ENCODE measurements at regions not wholly inside any gene's neighbourhood (a gene's known extent, or its start where the extent isn't known, plus 50 kb on each side); places are given as distances from the start of the nearest gene placed in this dataset.

DNA sequence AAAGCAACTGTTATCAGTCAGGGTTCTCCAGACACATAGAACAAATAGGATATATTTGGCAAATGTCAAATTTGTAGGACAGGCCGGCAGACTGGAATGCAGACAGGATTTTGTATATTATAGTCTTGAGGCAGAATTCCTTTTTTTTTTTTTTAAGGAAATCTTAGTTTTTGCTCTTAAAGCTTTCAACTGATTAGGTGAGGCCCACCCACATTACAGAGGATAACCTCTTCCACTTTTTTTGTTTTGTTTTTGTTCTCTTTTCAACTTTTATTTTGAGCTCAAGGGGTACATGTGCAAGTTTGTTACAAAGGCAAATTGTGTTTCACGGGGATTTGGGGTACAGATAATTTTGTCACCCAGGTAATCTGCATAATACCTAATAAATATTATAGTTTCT is 350.2 kb upstream of the CHAC2 start:
- Histone ChIP-seq H3K9me3 (ENCODE audit: control insufficient read depth, low read length) (no peaks in the 10 kb centered on the region), H3K27ac (ENCODE audit: low read length) (no peak overlapping the region), H3K4me1 (ENCODE audit: control insufficient read depth, insufficient read depth, low read length) (no peaks in the 10 kb centered on the region), H3K27me3 (ENCODE audit: control insufficient read depth, insufficient read depth) (no peaks in the 10 kb centered on the region), H3K4me3 (ENCODE audit: low read length) (no peak overlapping the region)
- ATAC-seq = no peak
- 92% methylated on average over 2 of the region's 2 CpGs for WGBS
- no peak for DNase-seq
- intact Hi-C loops (cut with DNase I) = no loop called here

DNA sequence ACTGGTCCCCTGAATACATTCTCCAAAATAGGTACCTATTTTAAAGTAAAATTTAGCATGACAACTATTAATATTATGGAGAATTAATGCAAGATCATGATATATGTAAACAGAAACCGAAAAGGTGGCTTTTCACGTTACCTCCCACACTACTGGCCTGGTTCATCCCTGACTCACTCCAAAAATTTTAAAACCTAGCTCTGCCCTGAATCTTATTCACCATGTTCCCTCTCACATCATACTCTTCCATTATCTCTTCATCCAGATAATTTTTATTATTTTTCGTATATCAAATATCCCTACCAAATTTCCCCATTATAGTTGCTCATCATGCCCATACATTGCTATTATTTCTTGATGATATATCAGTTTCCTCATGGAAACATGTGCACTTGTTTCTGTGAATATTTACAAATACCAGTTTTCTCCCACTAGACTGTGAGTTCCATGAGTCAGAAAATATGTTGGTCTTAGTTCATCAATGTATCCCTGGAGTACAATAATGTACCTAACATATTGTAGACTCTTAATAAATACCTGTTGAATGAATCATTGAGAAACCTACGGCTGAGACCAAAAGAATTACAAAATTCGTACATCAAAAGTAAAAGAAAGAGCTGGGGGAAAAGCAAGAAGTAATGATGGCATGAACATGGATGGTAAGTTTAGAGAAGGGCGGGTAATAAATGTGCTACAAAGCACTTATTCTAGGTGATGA is 360.1 kb upstream of the CHAC2 start:
- intact Hi-C loops (cut with DNase I) = no loop called here
- ATAC-seq = no peak
- Histone ChIP-seq H3K4me3 (ENCODE audit: low read length) (no peak overlapping the region), H3K9me3 (ENCODE audit: control insufficient read depth, low read length) (no peaks in the 10 kb centered on the region), H3K27ac (ENCODE audit: low read length) (no peak overlapping the region), H3K27me3 (ENCODE audit: control insufficient read depth, insufficient read depth) (no peaks in the 10 kb centered on the region), H3K4me1 (ENCODE audit: control insufficient read depth, insufficient read depth, low read length) (no peaks in the 10 kb centered on the region)
- no peak for DNase-seq
- WGBS = 92% methylated on average over 6 of the region's 6 CpGs

DNA sequence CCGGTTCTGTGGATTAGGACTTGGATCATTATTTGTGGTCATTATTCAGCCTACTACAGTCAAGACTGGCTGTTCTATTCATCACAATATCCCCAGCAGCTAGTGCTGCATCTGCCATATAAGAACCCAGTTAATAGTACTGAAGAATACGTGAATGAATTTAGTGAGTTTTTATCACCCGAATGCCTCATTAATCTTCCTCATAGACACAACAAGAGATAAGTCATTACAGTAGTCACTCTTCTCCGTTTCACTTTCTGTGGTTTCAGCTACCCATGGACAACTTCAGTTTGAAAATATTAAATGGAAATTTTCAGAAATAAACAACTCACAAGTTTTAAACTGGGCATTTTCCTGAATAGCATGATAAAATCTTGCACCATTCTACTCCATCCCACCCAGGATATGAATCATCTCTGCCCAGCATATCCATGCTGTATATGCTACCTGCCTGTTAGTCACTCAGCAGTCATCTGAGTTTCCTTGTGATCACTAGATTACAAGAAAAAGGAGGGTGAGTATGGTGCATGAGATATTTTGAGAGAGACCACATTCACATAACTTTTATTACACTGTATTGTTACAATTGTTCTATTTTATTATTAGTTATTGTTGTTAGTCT is 363.7 kb upstream of the CHAC2 start:
- ATAC-seq (no peak), DNase-seq (no peak)
- Histone ChIP-seq H3K4me3 (ENCODE audit: low read length) (no peak overlapping the region), H3K9me3 (ENCODE audit: control insufficient read depth, low read length) (no peaks in the 10 kb centered on the region), H3K4me1 (ENCODE audit: control insufficient read depth, insufficient read depth, low read length) (no peaks in the 10 kb centered on the region), H3K27me3 (ENCODE audit: control insufficient read depth, insufficient read depth) (no peaks in the 10 kb centered on the region), H3K27ac (ENCODE audit: low read length) (no peak overlapping the region)
- 85% methylated on average over 4 of the region's 4 CpGs for WGBS
- intact Hi-C loops (cut with DNase I) = no loop called here

DNA sequence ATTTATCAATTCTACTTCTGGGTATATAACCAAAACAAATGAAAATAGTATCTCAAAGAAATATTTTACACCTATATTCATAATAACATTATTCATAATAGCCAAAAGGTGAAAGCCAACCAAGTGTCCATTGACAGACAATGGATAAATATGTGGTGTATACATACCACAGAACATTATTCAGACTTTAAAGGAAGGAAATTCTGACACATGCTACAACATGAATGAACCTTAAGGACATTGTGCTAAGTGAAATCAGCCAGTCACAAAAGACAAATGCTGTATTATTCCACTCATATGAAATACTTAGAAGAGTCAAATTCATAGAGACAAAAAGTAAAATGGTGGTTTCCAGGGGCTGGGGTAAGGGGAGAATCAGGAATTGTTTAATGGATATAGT is 370.5 kb upstream of the CHAC2 start:
- ATAC-seq = no peak
- intact Hi-C loops (cut with DNase I) = no loop called here
- no peak for DNase-seq
- H3K4me3 ChIP-seq (ENCODE audit: low read length) = no peak overlapping the region
- H3K9me3 ChIP-seq (ENCODE audit: control insufficient read depth, low read length) = no peaks in the 10 kb centered on the region
- no peaks in the 10 kb centered on the region for H3K4me1 ChIP-seq (ENCODE audit: control insufficient read depth, insufficient read depth, low read length)
- no peaks in the 10 kb centered on the region for H3K27me3 ChIP-seq (ENCODE audit: control insufficient read depth, insufficient read depth)
- no peak overlapping the region for H3K27ac ChIP-seq (ENCODE audit: low read length)

DNA sequence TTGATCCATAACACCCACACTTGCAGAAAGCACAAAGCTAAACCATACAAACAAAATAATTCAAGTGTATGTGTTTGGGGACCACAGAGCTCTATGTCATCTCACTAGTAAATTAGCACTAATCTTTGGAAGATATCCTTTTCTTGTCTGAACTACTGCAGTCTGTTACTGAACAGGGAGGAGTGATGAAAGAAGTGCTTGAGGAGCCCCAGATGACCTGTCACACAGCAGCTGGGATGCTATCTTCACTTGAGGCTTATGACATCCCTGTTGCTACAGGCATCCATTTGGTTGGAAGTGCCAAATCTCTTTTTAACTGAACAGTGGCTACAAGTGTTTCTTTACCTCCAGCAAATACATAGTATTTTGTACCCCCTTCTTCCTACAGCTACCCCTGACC is 386.3 kb upstream of the CHAC2 start:
- Histone ChIP-seq H3K4me3 (ENCODE audit: low read length) (no peak overlapping the region), H3K27ac (ENCODE audit: low read length) (no peak overlapping the region), H3K4me1 (ENCODE audit: control insufficient read depth, insufficient read depth, low read length) (no peaks in the 10 kb centered on the region), H3K9me3 (ENCODE audit: control insufficient read depth, low read length) (no peaks in the 10 kb centered on the region), H3K27me3 (ENCODE audit: control insufficient read depth, insufficient read depth) (no peaks in the 10 kb centered on the region)
- ATAC-seq (peak; percentile 90 to 97), DNase-seq (peak in 1 of 3 donors; percentile 18)
- intact Hi-C loops (cut with DNase I) = no loop called here

DNA sequence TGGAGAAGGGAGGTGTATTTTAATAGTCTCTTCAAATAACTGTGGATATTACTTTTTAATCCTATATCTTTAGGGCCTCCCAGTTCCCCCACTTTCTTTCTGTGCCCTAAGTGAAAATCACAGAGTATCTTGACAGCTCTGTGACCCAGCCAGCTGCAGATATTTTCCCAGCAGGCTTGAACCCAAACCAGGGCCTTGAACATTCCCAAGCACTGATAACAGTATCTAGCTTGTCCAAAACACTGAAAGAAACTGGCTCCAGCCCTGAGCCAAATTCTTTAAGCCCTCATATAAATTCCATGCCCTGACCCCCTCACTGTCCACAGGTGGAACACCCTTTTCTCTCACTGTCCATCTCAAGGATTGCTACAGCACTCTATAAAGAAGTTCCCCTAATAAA is 388.1 kb upstream of the CHAC2 start:
- DNase-seq (no peak), ATAC-seq (no peak)
- Histone ChIP-seq H3K27me3 (ENCODE audit: control insufficient read depth, insufficient read depth) (no peaks in the 10 kb centered on the region), H3K27ac (ENCODE audit: low read length) (no peak overlapping the region), H3K4me1 (ENCODE audit: control insufficient read depth, insufficient read depth, low read length) (no peaks in the 10 kb centered on the region), H3K9me3 (ENCODE audit: control insufficient read depth, low read length) (no peaks in the 10 kb centered on the region), H3K4me3 (ENCODE audit: low read length) (no peak overlapping the region)
- intact Hi-C loops (cut with DNase I) = no loop called here

DNA sequence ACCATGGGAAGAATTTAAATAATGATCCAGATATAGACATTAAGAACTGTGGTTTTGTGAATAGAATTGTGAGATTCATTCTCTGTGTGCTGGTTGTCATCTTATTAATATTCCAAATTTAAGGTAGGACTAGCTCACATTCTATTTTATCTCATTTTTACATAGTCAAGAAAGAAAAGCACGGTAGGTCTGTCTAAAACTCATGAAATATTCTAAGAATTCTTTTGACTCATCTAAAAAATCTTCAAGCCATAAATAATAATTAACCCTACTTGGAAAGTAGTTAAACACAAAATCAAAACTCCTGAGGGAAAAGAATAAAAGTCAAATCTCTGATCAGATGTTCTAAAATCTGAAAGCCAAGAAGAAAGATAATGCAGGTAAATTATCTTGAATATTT is 388.8 kb upstream of the CHAC2 start:
- DNase-seq (no peak), ATAC-seq (no peak)
- WGBS = 65% methylated on average over 1 of the region's 1 CpG
- H3K4me1 ChIP-seq (ENCODE audit: control insufficient read depth, insufficient read depth, low read length) = no peaks in the 10 kb centered on the region
- intact Hi-C loops (cut with DNase I) = no loop called here
- H3K27me3 ChIP-seq (ENCODE audit: control insufficient read depth, insufficient read depth) = no peaks in the 10 kb centered on the region
- H3K9me3 ChIP-seq (ENCODE audit: control insufficient read depth, low read length) = no peaks in the 10 kb centered on the region
- H3K4me3 ChIP-seq (ENCODE audit: low read length) = no peak overlapping the region
- H3K27ac ChIP-seq (ENCODE audit: low read length) = no peak overlapping the region

DNA sequence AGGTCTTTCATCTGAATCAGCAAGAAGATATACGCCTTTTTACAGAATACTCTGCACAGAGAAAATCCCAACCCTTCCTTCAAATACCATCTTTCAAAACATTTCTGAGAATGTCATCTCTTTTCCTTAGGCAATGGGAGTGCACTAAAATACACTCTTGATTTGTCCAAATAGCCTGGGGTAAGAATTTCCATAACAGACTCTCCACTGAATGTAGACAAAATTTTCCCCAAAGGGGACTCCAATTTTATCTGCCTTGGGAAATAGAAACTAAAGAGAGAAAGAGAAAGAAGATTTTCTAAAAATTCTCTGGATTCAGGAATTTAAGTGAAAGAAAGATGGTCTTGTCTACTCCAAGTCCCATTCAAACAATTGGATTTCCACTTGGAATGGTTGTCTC is 394.5 kb upstream of the CHAC2 start:
- ATAC-seq (no peak), DNase-seq (no peak)
- WGBS = 85% methylated on average over 1 of the region's 1 CpG
- Histone ChIP-seq H3K9me3 (ENCODE audit: control insufficient read depth, low read length) (no peaks in the 10 kb centered on the region), H3K27me3 (ENCODE audit: control insufficient read depth, insufficient read depth) (no peaks in the 10 kb centered on the region), H3K27ac (ENCODE audit: low read length) (no peak overlapping the region), H3K4me1 (ENCODE audit: control insufficient read depth, insufficient read depth, low read length) (no peaks in the 10 kb centered on the region), H3K4me3 (ENCODE audit: low read length) (no peak overlapping the region)
- intact Hi-C loops (cut with DNase I) = no loop called here

DNA sequence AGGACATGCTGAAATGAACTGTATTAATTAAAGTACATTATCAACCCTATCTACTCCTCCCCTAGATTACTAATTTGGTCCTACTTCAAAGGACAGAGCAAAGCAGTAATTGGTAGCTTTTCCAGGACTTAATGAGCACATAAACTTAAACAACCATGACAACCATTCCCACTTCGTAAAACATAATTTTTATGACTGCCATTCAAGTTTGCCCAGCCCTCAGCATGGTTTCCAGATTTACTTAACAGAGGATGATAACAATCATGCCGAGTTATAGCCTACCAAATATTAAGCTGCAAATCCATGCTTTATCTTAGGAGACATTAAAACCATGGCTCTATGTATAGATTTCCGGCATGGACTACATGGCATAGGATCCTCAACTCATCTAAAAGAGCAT is 401.1 kb upstream of the CHAC2 start:
- Histone ChIP-seq H3K27ac (ENCODE audit: low read length) (no peak overlapping the region), H3K9me3 (ENCODE audit: control insufficient read depth, low read length) (no peaks in the 10 kb centered on the region), H3K4me1 (ENCODE audit: control insufficient read depth, insufficient read depth, low read length) (no peaks in the 10 kb centered on the region), H3K4me3 (ENCODE audit: low read length) (no peak overlapping the region), H3K27me3 (ENCODE audit: control insufficient read depth, insufficient read depth) (no peaks in the 10 kb centered on the region)
- DNase-seq = no peak
- WGBS = 94% methylated on average over 3 of the region's 3 CpGs
- intact Hi-C loops (cut with DNase I) = no loop called here
- no peak for ATAC-seq

DNA sequence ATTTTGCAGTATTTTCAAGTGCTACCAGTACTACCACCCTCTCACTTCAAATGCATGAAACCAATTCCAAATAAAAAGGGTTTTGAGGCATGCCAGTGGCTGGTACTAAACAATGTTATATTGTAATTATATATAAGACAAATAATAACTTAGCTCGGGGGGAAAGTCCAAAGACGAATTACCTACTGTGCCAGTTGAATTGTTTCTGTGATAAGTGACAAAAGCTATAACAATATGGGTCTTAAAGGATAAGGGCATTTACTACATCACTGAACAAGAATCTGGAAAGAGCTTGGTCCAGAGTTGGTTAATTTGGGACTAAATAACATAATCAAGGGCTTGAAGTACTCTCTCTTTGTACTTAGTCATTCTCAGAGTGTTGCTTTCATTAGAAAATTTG is 404.7 kb upstream of the CHAC2 start:
- 85% methylated on average over 2 of the region's 2 CpGs for WGBS
- no peaks in the 10 kb centered on the region for H3K4me1 ChIP-seq (ENCODE audit: control insufficient read depth, insufficient read depth, low read length)
- no peaks in the 10 kb centered on the region for H3K9me3 ChIP-seq (ENCODE audit: control insufficient read depth, low read length)
- H3K27ac ChIP-seq (ENCODE audit: low read length) = no peak overlapping the region
- intact Hi-C loops (cut with DNase I) = no loop called here
- no peaks in the 10 kb centered on the region for H3K27me3 ChIP-seq (ENCODE audit: control insufficient read depth, insufficient read depth)
- no peak overlapping the region for H3K4me3 ChIP-seq (ENCODE audit: low read length)
- ATAC-seq (no peak), DNase-seq (no peak)

DNA sequence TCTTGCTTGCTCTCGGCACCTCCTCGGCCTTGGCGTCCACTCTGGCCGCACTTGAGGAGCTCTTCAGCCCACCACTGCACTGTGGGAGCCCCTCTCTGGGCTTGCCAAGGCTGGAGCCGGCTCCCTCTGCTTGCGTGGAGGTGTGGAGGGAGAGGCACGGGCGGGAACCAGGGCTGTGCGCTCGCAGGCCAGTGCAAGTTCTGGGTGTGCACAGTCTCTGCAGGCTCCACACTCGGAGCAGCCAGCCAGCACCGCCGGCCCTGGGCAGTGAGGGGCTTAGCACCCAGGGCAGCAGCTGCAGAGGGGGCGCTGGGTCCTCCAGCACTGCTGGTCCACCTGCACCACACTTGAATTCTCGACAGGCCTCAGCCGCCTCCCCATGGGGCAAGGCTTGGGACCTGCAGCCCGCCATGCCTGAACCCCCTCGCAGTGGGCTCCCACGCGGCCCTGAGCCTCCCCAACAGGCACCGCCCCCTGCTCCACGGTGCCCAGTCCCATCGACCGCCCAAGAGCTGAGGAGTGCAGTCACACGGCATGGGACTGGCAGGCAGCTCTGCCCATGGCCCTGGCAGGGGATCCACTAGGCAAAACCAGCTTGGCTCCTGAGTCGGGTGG is 411.2 kb upstream of the CHAC2 start:
- Histone ChIP-seq H3K9me3 (ENCODE audit: control insufficient read depth, low read length) (no peaks in the 10 kb centered on the region), H3K27me3 (ENCODE audit: control insufficient read depth, insufficient read depth) (no peaks in the 10 kb centered on the region), H3K4me3 (ENCODE audit: low read length) (no peak overlapping the region), H3K4me1 (ENCODE audit: control insufficient read depth, insufficient read depth, low read length) (no peaks in the 10 kb centered on the region), H3K27ac (ENCODE audit: low read length) (no peak overlapping the region)
- ATAC-seq = no peak
- 96% methylated on average over 26 of the region's 26 CpGs for WGBS
- peak in 1 of 3 donors; percentile 39 for DNase-seq
- intact Hi-C loops (cut with DNase I) = no loop called here
